PC-3 (cell line): ENCODE measurements at regions not wholly inside any gene's neighbourhood (a gene's known extent, or its start where the extent isn't known, plus 50 kb on each side); places are given as distances from the start of the nearest gene placed in this dataset.
"Not testable (repeated sequence)": the region's sequence is repeated elsewhere in the genome, so short reads cannot be mapped to it uniquely, and the experiment has no call there.

Experiments
- EZH2 ChIP-seq: fragments of 300-600 bp; sonication (generic); IDR thresholded peaks from one replicate; pipeline ENCODE4 v1.6.1; 2017; ENCODE audit warnings: antibody characterized with exemption, mild to moderate bottlenecking, low read length; ENCODE audit not compliant: unreplicated experiment
- TF ChIP-seq, protein P1 (sequence below): fragments of 300-600 bp; sonication (generic); conservative IDR thresholded peaks from 2 replicates; pipeline ENCODE4 v1.5.1; 2017; ENCODE audit warnings: antibody characterized with exemption, low read depth, mild to moderate bottlenecking, low read length

DNA sequence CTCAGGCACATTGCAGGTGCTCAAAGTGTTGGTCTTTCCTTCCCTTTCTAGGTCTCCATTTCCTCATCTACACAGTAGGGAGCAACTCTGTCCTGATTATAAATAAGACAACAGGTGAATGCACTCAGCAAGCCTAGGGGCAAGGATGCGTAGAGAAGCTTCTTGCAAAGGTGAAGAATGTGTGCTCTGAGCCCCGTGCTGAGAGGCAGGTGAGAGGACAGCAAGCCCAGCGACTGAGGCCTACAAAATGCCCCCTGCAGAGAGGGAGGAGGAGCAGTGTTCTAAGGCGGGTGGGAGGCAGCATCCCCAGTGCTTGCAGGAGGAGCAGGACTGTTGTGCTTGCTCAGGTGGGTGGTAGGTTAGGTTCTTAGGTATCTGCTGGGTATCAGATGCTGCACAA lies 153.5 kb upstream of the ZNF337 start:
- TF ChIP-seq, protein P1, sequence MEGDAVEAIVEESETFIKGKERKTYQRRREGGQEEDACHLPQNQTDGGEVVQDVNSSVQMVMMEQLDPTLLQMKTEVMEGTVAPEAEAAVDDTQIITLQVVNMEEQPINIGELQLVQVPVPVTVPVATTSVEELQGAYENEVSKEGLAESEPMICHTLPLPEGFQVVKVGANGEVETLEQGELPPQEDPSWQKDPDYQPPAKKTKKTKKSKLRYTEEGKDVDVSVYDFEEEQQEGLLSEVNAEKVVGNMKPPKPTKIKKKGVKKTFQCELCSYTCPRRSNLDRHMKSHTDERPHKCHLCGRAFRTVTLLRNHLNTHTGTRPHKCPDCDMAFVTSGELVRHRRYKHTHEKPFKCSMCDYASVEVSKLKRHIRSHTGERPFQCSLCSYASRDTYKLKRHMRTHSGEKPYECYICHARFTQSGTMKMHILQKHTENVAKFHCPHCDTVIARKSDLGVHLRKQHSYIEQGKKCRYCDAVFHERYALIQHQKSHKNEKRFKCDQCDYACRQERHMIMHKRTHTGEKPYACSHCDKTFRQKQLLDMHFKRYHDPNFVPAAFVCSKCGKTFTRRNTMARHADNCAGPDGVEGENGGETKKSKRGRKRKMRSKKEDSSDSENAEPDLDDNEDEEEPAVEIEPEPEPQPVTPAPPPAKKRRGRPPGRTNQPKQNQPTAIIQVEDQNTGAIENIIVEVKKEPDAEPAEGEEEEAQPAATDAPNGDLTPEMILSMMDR, result not testable (repeated sequence)
- TF ChIP-seq EZH2, result not testable (repeated sequence)
